WTC11 (cell line): ENCODE measurements at regions not wholly inside any gene's neighbourhood (a gene's known extent, or its start where the extent isn't known, plus 50 kb on each side); places are given as distances from the start of the nearest gene placed in this dataset.

Source experiments
- CTCF ChIP-seq: fragments of 200-600 bp; IDR thresholded peaks from 2 replicates; pipeline ENCODE4 v1.8.0; 2022; ENCODE audit warnings: antibody characterized with exemption
- E2F1 ChIP-seq: sonication (generic); formaldehyde crosslinking; IDR thresholded peaks from 2 replicates; pipeline ENCODE4 v1.8.0; 2022; ENCODE audit warnings: mild to moderate bottlenecking, missing genetic modification reagents
- ERG ChIP-seq: fragments of 250-450 bp; sonication (Bioruptor Pico); IDR thresholded peaks from 2 replicates; pipeline ENCODE4 v1.8.0; 2021; ENCODE audit warnings: mild to moderate bottlenecking
- ETV6 ChIP-seq: sonication (generic); formaldehyde crosslinking; IDR thresholded peaks from 2 replicates; pipeline ENCODE4 v1.8.1; 2022; ENCODE audit warnings: mild to moderate bottlenecking, missing genetic modification reagents
- GABPB1 ChIP-seq: sonication (generic); formaldehyde crosslinking; IDR thresholded peaks from 2 replicates; pipeline ENCODE4 v1.8.1; 2023; ENCODE audit warnings: mild to moderate bottlenecking, missing genetic modification reagents
- NR2C2 ChIP-seq: sonication (generic); formaldehyde crosslinking; IDR thresholded peaks from 2 replicates; pipeline ENCODE4 v1.8.0; 2022; ENCODE audit warnings: mild to moderate bottlenecking, missing genetic modification reagents
- PRRX2 ChIP-seq: fragments of 250-450 bp; sonication (Bioruptor Pico); IDR thresholded peaks from 2 replicates; pipeline ENCODE4 v1.8.0; 2021; ENCODE audit warnings: mild to moderate bottlenecking
- USF2 ChIP-seq: sonication (generic); formaldehyde crosslinking; IDR thresholded peaks from 2 replicates; pipeline ENCODE4 v1.8.1; 2023; ENCODE audit warnings: mild to moderate bottlenecking, missing genetic modification reagents, moderate library complexity

GRCh38 chr9:107620801-107621200 lies 131.2 kb upstream of the KLF4 start:
- TF ChIP-seq ETV6 (CRISPR knock-in tag) (no peak), CTCF (no peak), NR2C2 (CRISPR knock-in tag) (no peak), ERG (no peak), USF2 (no peak), GABPB1 (CRISPR knock-in tag) (no peak), PRRX2 (CRISPR knock-in tag) (no peak), E2F1 (CRISPR knock-in tag) (no peak)
